HepG2 (cell line): ENCODE measurements at regions not wholly inside any gene's neighbourhood (a gene's known extent, or its start where the extent isn't known, plus 50 kb on each side); places are given as distances from the start of the nearest gene placed in this dataset.

Experiments
- ATAC-seq: fragments of 200-7000 bp; cut with Tn5 transposase; 3 replicates; pipeline ENCODE4 v1.9.1; 2020; ENCODE audit warnings: mild to moderate bottlenecking, moderate library complexity
- BruUV-seq: library from RNA; stranded (reverse); fragments of 400-500 nt; replicated peaks from 2 replicates; lab custom pipeline; 2021; lab: Mats Ljungman, UMichigan
- CTCF ChIA-PET: fragments of 300-600 bp; formaldehyde crosslinking; extraction: SDS; loops from one replicate; lab custom pipeline; 2021; ENCODE audit warnings: low total read pairs, inconsistent platforms, low intra/inter-chr PET ratio; lab: Yijun Ruan, JAX
- POLR2A ChIA-PET: fragments of 350-600 bp; sonication (Branson Sonifier 250); formaldehyde crosslinking; loops from one replicate; lab custom pipeline; 2020; ENCODE audit warnings: antibody characterized with exemption, inconsistent platforms; lab: Yijun Ruan, JAX
- DNase-seq: peaks from one replicate; pipeline ENCODE4 v3.0.0-alpha.2; 2015; ENCODE audit warnings: low spot score
- FAIRE-seq: peaks from 3 replicates; lab custom pipeline; 2011; peaks lifted over from hg19 to GRCh38; lab: Jason Lieb, UNC
- H2AFZ ChIP-seq: one replicate; pipeline ENCODE4 v1.6.1; 2011; ENCODE audit warnings: low read length, inconsistent platforms
- H3K27ac ChIP-seq: fragments of 300-600 bp; 3 replicates; pipeline ENCODE4 v1.8.0; 2011; ENCODE audit warnings: mixed run types, mild to moderate bottlenecking, mixed read lengths, low read length, inconsistent platforms; ENCODE audit not compliant: insufficient read depth; ENCODE audit errors: extremely low read length
- H3K27me3 ChIP-seq, 2 experiments: fragments of 200-600 bp in 1 of 2; 2 replicates in 1 of 2; 3 replicates in 1 of 2; pipeline versions ENCODE4 v1.6.0 to v1.8.0; 2011; ENCODE audit warnings: low read length in 2 of 2, mild to moderate bottlenecking in 2 of 2, moderate library complexity in 2 of 2, inconsistent platforms in 1 of 2; ENCODE audit not compliant: insufficient read depth in 2 of 2, control insufficient read depth in 1 of 2
- H3K36me3 ChIP-seq, 2 experiments: fragments of 200-600 bp in 1 of 2; replicated peaks in 1 of 2; 2 replicates in 1 of 2; 3 replicates in 1 of 2; pipeline versions ENCODE4 v1.5.1 to v1.8.0; 2011; ENCODE audit warnings: low read length in 2 of 2, inconsistent platforms in 1 of 2; ENCODE audit not compliant: insufficient read depth in 2 of 2, control insufficient read depth in 1 of 2
- H3K4me1 ChIP-seq: 2 replicates; pipeline ENCODE4 v1.5.1; 2012; ENCODE audit warnings: low read length, inconsistent platforms; ENCODE audit not compliant: insufficient read depth
- H3K4me2 ChIP-seq: 2 replicates; pipeline ENCODE4 v1.6.0; 2011; ENCODE audit warnings: low read depth, low read length, inconsistent platforms
- H3K4me3 ChIP-seq, 3 experiments: fragments of 200-600 bp in 1 of 3; sonication (generic), shearing (Covaris generic) in 1 of 3; replicated peaks in 1 of 3; 2 replicates each; pipeline ENCODE4 v1.5.1; 2011 to 2016; ENCODE audit warnings: low read length in 3 of 3, inconsistent platforms in 2 of 3, low read depth in 2 of 3, mild to moderate bottlenecking in 2 of 3, control low read depth in 1 of 3, mixed read lengths in 1 of 3; ENCODE audit not compliant: insufficient read depth in 1 of 3
- H3K79me2 ChIP-seq: one replicate; pipeline ENCODE4 v1.6.1; 2011; ENCODE audit warnings: low read length, inconsistent platforms; ENCODE audit not compliant: insufficient read depth
- H3K9ac ChIP-seq: 2 replicates; pipeline ENCODE4 v1.6.0; 2011; ENCODE audit warnings: mild to moderate bottlenecking, low read depth, low read length, inconsistent platforms; ENCODE audit not compliant: insufficient read depth
- H3K9me3 ChIP-seq: 2 replicates; pipeline ENCODE4 v1.5.1; 2012; ENCODE audit warnings: mild to moderate bottlenecking, low read length
- H4K20me1 ChIP-seq: 2 replicates; pipeline ENCODE4 v1.6.0; 2011; ENCODE audit warnings: inconsistent platforms, mild to moderate bottlenecking, low read length, moderate library complexity; ENCODE audit not compliant: insufficient read depth
- CBFB ChIP-seq: sonication (generic); formaldehyde crosslinking; IDR thresholded peaks from 2 replicates; pipeline ENCODE4 v1.4.0; 2020; ENCODE audit warnings: missing genetic modification reagents
- CENPX ChIP-seq: sonication (generic); formaldehyde crosslinking; IDR thresholded peaks from 2 replicates; pipeline ENCODE4 v1.9.0; 2021; ENCODE audit warnings: mild to moderate bottlenecking, missing genetic modification reagents, moderate library complexity
- HNRNPK ChIP-seq: fragments of 200-400 bp; formaldehyde crosslinking; IDR thresholded peaks from 2 replicates; pipeline ENCODE4 v1.6.1; 2018; ENCODE audit warnings: low read length, low read depth, moderate library complexity, mild to moderate bottlenecking; ENCODE audit not compliant: poor library complexity, severe bottlenecking
- HOXA3 ChIP-seq: sonication (generic); formaldehyde crosslinking; IDR thresholded peaks from 2 replicates; pipeline ENCODE4 v1.5.0; 2020; ENCODE audit warnings: missing genetic modification reagents
- MXD4 ChIP-seq: IDR thresholded peaks from 2 replicates; pipeline ENCODE4 v1.6.1; 2016; ENCODE audit warnings: mild to moderate bottlenecking, missing biosample characterization, missing genetic modification reagents
- NFATC3 ChIP-seq: sonication (generic); formaldehyde crosslinking; IDR thresholded peaks from 2 replicates; pipeline ENCODE4 v1.5.1; 2020; ENCODE audit warnings: mild to moderate bottlenecking, missing genetic modification reagents
- RXRB ChIP-seq: IDR thresholded peaks from 2 replicates; pipeline ENCODE4 v1.6.1; 2016; ENCODE audit warnings: borderline replicate concordance, missing genetic modification reagents, missing compliant biosample characterization
- SCMH1 ChIP-seq: sonication (generic); formaldehyde crosslinking; IDR thresholded peaks from 2 replicates; pipeline ENCODE4 v1.9.0; 2021; ENCODE audit warnings: missing genetic modification reagents, mild to moderate bottlenecking, borderline replicate concordance
- SP2 ChIP-seq: sonication (generic); formaldehyde crosslinking; IDR thresholded peaks from 2 replicates; pipeline ENCODE4 v1.5.1; 2020; ENCODE audit warnings: mild to moderate bottlenecking, missing genetic modification reagents
- TBP ChIP-seq: sonication (generic); formaldehyde crosslinking; IDR thresholded peaks from 2 replicates; pipeline ENCODE4 v1.5.0; 2020; ENCODE audit warnings: missing genetic modification reagents
- U2AF2 ChIP-seq: fragments of 200-400 bp; formaldehyde crosslinking; IDR thresholded peaks from 2 replicates; pipeline ENCODE4 v1.6.1; 2017; ENCODE audit warnings: low read depth, mild to moderate bottlenecking, low read length
- ZNF138 ChIP-seq: sonication (generic); formaldehyde crosslinking; IDR thresholded peaks from 2 replicates; pipeline ENCODE4 v1.5.0; 2020; ENCODE audit warnings: mild to moderate bottlenecking, low read depth, missing genetic modification reagents
- ZNF75D ChIP-seq: sonication (generic); formaldehyde crosslinking; IDR thresholded peaks from 2 replicates; pipeline ENCODE4 v1.8.1; 2023; ENCODE audit warnings: missing genetic modification reagents, mild to moderate bottlenecking, borderline replicate concordance
- WGBS: methylation state at CpG from one replicate; pipeline ENCODE4 v1.1.6; 2017; ENCODE audit warnings: low lambda C conversion rate; 5-methylcytosine and 5-hydroxymethylcytosine counted together
- in situ Hi-C: cut with HindIII; loops from 2 replicates; pipeline ENCODE4 v1.10.0; 2017; ENCODE audit warnings: low pct_unique_long_range_greater_than_20kb; ENCODE audit not compliant: extremely low pct_ligation_motif_present
- intact Hi-C: fragments of 100-400 bp; cut with micrococcal nuclease; formaldehyde crosslinking; loops from one replicate; pipeline ENCODE4 v1.10.0; 2022; ENCODE audit not compliant: unreplicated experiment
- TF ChIP-seq, protein P1 (sequence below): IDR thresholded peaks from 2 replicates; pipeline ENCODE4 v1.6.1; 2016; ENCODE audit warnings: low read depth, missing genetic modification reagents, missing compliant biosample characterization
- TF ChIP-seq, protein P2 (sequence below): sonication (generic); formaldehyde crosslinking; conservative IDR thresholded peaks from 2 replicates; pipeline ENCODE4 v1.4.0; 2020; ENCODE audit warnings: mild to moderate bottlenecking, missing genetic modification reagents, moderate library complexity
- TF ChIP-seq, protein P3 (sequence below): IDR thresholded peaks from 2 replicates; pipeline ENCODE4 v1.6.1; 2012; ENCODE audit warnings: inconsistent platforms

DNA sequence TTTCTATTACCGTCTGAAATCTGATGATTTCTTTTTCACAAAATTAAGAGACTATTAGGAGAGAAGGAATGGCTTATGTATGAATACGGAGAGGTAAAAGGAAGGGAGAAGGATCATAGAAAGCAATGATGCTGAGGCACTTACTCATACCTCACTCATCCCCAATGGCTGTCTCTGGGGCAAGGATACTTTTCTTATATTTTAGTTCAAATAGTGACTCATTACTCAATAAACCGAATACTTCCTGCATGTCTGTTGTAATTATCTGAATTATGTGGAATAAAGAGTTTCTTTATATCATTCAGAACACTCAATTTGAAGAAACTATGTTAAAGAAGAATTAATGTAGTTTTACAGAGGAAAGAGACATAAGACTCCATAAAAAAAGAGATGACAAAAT lies 284.5 kb upstream of the NUDT12 start:
- Histone ChIP-seq H3K79me2 (no peaks in the 10 kb centered on the region), H2AFZ (no peak overlapping the region), H3K27ac (no peak overlapping the region), H3K9ac (no peak overlapping the region), H3K9me3 (no peaks in the 10 kb centered on the region), H3K36me3 (no peaks in the 10 kb centered on the region), H4K20me1 (no peaks in the 10 kb centered on the region), H3K27me3 (no peaks in the 10 kb centered on the region), H3K4me2 (no peak overlapping the region), H3K4me3 (no peak overlapping the region), H3K4me1 (no peaks in the 10 kb centered on the region)
- WGBS = under 1% methylated on average over 3 of the region's 3 CpGs
- ATAC-seq = no peak
- in situ Hi-C loops = no loop called here
- no peak for DNase-seq
- BruUV-seq = no TSS peak
- TF ChIP-seq CENPX (CRISPR knock-in tag) = no peak
- TF ChIP-seq, protein P1, sequence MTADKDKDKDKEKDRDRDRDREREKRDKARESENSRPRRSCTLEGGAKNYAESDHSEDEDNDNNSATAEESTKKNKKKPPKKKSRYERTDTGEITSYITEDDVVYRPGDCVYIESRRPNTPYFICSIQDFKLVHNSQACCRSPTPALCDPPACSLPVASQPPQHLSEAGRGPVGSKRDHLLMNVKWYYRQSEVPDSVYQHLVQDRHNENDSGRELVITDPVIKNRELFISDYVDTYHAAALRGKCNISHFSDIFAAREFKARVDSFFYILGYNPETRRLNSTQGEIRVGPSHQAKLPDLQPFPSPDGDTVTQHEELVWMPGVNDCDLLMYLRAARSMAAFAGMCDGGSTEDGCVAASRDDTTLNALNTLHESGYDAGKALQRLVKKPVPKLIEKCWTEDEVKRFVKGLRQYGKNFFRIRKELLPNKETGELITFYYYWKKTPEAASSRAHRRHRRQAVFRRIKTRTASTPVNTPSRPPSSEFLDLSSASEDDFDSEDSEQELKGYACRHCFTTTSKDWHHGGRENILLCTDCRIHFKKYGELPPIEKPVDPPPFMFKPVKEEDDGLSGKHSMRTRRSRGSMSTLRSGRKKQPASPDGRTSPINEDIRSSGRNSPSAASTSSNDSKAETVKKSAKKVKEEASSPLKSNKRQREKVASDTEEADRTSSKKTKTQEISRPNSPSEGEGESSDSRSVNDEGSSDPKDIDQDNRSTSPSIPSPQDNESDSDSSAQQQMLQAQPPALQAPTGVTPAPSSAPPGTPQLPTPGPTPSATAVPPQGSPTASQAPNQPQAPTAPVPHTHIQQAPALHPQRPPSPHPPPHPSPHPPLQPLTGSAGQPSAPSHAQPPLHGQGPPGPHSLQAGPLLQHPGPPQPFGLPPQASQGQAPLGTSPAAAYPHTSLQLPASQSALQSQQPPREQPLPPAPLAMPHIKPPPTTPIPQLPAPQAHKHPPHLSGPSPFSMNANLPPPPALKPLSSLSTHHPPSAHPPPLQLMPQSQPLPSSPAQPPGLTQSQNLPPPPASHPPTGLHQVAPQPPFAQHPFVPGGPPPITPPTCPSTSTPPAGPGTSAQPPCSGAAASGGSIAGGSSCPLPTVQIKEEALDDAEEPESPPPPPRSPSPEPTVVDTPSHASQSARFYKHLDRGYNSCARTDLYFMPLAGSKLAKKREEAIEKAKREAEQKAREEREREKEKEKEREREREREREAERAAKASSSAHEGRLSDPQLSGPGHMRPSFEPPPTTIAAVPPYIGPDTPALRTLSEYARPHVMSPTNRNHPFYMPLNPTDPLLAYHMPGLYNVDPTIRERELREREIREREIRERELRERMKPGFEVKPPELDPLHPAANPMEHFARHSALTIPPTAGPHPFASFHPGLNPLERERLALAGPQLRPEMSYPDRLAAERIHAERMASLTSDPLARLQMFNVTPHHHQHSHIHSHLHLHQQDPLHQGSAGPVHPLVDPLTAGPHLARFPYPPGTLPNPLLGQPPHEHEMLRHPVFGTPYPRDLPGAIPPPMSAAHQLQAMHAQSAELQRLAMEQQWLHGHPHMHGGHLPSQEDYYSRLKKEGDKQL (CRISPR knock-in tag) = no peak
- no peak for TF ChIP-seq ZNF138 (CRISPR knock-in tag)
- no peak for TF ChIP-seq RXRB (CRISPR knock-in tag)
- no peak for TF ChIP-seq CBFB (CRISPR knock-in tag)
- TF ChIP-seq, protein P2, sequence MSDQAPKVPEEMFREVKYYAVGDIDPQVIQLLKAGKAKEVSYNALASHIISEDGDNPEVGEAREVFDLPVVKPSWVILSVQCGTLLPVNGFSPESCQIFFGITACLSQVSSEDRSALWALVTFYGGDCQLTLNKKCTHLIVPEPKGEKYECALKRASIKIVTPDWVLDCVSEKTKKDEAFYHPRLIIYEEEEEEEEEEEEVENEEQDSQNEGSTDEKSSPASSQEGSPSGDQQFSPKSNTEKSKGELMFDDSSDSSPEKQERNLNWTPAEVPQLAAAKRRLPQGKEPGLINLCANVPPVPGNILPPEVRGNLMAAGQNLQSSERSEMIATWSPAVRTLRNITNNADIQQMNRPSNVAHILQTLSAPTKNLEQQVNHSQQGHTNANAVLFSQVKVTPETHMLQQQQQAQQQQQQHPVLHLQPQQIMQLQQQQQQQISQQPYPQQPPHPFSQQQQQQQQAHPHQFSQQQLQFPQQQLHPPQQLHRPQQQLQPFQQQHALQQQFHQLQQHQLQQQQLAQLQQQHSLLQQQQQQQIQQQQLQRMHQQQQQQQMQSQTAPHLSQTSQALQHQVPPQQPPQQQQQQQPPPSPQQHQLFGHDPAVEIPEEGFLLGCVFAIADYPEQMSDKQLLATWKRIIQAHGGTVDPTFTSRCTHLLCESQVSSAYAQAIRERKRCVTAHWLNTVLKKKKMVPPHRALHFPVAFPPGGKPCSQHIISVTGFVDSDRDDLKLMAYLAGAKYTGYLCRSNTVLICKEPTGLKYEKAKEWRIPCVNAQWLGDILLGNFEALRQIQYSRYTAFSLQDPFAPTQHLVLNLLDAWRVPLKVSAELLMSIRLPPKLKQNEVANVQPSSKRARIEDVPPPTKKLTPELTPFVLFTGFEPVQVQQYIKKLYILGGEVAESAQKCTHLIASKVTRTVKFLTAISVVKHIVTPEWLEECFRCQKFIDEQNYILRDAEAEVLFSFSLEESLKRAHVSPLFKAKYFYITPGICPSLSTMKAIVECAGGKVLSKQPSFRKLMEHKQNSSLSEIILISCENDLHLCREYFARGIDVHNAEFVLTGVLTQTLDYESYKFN (CRISPR knock-in tag) = no peak
- TF ChIP-seq HNRNPK = no peak
- no peak for TF ChIP-seq SP2
- TF ChIP-seq SCMH1 (CRISPR knock-in tag) = no peak
- TF ChIP-seq HOXA3 = no peak
- TF ChIP-seq U2AF2 = no peak
- TF ChIP-seq MXD4 = no peak
- no peak for TF ChIP-seq TBP (CRISPR knock-in tag)
- TF ChIP-seq, protein P3, sequence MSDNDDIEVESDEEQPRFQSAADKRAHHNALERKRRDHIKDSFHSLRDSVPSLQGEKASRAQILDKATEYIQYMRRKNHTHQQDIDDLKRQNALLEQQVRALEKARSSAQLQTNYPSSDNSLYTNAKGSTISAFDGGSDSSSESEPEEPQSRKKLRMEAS = no peak
- TF ChIP-seq ZNF75D (CRISPR knock-in tag) = no peak
- no peak for TF ChIP-seq NFATC3
- POLR2A ChIA-PET = no interaction called here
- CTCF ChIA-PET = no interaction called here
- no peak for FAIRE-seq
- intact Hi-C loops = no loop called here
